Choroid plexus epithelial cell (primary cell): ENCODE measurements at regions not wholly inside any gene's neighbourhood (a gene's known extent, or its start where the extent isn't known, plus 50 kb on each side); places are given as distances from the start of the nearest gene placed in this dataset.

Source experiments
- DNase-seq: peaks from one replicate; pipeline ENCODE4 v3.0.0-alpha.2; 2010; ENCODE audit warnings: low read depth
- H3K4me3 ChIP-seq: 2 replicates; pipeline ENCODE4 v1.5.1; 2011; ENCODE audit warnings: low read depth, mild to moderate bottlenecking, control low read depth, low read length, moderate library complexity
- TF ChIP-seq, protein P1 (sequence below): conservative IDR thresholded peaks from 2 replicates; pipeline ENCODE4 v1.5.1; 2011; ENCODE audit warnings: low read depth, mild to moderate bottlenecking, control low read depth, inconsistent platforms, low read length, moderate library complexity

DNA sequence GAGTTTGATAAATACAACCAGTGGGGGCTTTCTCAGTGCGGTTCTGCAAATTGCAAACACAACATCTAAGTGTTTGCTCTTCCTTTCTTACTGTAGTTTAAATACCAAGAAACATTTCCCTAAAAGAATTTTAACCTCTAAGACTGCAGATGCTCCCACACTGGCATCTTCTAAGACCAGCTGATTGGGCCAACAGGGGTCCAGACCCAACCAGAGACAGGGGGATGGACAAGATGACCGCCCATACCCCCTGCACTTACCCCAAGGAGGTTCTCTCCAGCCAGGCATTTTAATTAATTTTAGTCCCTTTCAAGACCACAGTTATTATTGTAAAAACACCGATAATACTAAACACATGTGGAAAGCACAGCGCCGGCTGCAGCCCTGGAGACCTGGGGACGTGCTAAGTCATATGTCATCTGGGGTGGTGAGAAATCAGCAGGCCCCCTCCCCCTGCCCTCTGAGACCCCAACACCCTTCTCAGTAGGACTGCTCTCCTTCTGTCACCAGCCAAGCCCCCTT, 242.3 kb downstream of the SOX9 start:
- H3K4me3 ChIP-seq: no peak overlapping the region
- no peak for DNase-seq
- TF ChIP-seq, protein P1, sequence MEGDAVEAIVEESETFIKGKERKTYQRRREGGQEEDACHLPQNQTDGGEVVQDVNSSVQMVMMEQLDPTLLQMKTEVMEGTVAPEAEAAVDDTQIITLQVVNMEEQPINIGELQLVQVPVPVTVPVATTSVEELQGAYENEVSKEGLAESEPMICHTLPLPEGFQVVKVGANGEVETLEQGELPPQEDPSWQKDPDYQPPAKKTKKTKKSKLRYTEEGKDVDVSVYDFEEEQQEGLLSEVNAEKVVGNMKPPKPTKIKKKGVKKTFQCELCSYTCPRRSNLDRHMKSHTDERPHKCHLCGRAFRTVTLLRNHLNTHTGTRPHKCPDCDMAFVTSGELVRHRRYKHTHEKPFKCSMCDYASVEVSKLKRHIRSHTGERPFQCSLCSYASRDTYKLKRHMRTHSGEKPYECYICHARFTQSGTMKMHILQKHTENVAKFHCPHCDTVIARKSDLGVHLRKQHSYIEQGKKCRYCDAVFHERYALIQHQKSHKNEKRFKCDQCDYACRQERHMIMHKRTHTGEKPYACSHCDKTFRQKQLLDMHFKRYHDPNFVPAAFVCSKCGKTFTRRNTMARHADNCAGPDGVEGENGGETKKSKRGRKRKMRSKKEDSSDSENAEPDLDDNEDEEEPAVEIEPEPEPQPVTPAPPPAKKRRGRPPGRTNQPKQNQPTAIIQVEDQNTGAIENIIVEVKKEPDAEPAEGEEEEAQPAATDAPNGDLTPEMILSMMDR: no peak

- peak; percentile 36 for DNase-seq
- no peak overlapping the region for H3K4me3 ChIP-seq
- TF ChIP-seq, protein P1: no peak
Measured at GRCh38 chr17:72365857-72366414, 245.1 kb downstream of the SOX9 start.

GRCh38 chr17:72366626-72367025, 245.8 kb downstream of the SOX9 start:
- H3K4me3 ChIP-seq: no peak overlapping the region
- DNase-seq: no peak
- TF ChIP-seq, protein P1: no peak

DNA sequence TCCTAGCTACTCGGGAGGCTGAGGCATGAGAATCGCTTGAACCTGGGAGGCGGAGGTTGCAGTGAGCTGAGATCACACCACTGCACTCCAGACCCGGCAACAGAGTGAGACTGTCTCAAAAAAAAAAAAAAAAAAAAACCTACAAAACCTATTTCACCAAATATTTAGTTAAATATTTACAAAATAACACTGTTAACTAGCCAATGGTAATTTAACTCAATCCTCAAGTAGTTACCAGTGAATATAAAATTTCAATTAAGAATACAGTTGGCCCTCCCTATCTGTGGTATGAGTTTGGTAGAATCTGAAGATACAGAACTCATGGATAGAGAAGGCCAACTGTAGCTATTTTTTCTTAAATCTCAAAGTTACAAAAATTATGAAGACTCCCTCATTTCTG, 247.4 kb downstream of the SOX9 start:
- no peak overlapping the region for H3K4me3 ChIP-seq
- DNase-seq: no peak
- TF ChIP-seq, protein P1: no peak

DNA sequence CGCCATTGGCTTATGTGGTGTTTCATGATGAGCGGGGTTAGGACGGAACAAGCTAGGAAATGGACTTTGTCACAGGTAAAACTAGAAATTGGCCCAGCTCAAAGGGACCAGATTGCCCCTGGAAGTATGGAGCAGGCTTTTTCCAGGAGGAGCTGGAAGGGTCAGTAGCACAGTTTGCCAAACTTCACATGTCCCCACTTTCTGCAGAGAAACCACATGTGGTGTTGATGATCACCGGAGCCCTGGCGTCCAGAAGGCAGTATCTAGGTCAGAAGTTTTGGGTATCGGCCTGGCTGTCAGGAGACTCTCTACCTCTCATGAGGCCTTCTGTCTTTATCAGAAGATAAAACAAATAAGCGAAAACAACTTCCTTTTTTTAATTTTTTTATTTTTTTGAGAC, 248.5 kb downstream of the SOX9 start:
- no peak for DNase-seq
- TF ChIP-seq, protein P1: no peak
- H3K4me3 ChIP-seq: no peak overlapping the region

- DNase-seq: peak; percentile 67
- TF ChIP-seq, protein P1: no peak
- no peak overlapping the region for H3K4me3 ChIP-seq
Measured at GRCh38 chr17:72370819-72371218, 250.0 kb downstream of the SOX9 start.

- DNase-seq: no peak
Measured at GRCh38 chr17:72372185-72372584, 251.4 kb downstream of the SOX9 start.

More at GRCh38 chr17:72372185-72372584, 251.4 kb downstream of the SOX9 start:
- no peak overlapping the region for H3K4me3 ChIP-seq
- TF ChIP-seq, protein P1: no peak
